ENCODE measurements at regions not wholly inside any gene's neighbourhood (a gene's known extent, or its start where the extent isn't known, plus 50 kb on each side); places are given as distances from the start of the nearest gene placed in this dataset.

DNA sequence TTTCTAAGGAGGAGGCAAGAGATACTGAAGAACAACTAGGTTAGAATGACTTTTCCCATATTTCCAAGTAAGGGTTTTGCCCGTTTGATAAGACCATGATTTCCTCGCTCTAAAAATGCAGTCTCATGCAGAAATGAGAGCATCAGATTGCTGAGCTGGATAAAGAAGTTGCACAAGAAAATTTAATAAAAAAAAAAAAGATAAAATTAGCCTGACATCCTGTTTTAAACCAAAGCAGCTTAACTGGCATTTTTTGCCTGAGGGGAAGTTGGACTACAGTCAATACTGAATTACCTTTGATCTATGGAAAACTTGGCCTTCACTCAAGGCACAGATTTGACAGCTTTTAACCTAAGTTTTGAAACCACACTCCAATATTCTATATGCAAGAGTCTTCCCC lies 208.4 kb downstream of the GASK1B start:
- H3K27me3 ChIP-seq (replicated peaks in 1 of 4; ENCODE audit: control extremely low read depth in 1 of 4, control insufficient read depth in 3 of 4, insufficient read depth in 4 of 4, low read length in 3 of 4): no peaks in the 10 kb centered on the region
- no CpG with 5 or more reads among the region's 2 CpGs for WGBS (ENCODE audit: insufficient coverage)
- H3K4me1 ChIP-seq (ENCODE audit: control insufficient read depth in 2 of 2, insufficient read depth in 2 of 2, low read length in 2 of 2): no peaks in the 10 kb centered on the region
- H3K27me3 Mint-ChIP-seq: no peaks in the 10 kb centered on the region
- no peaks in the 10 kb centered on the region for H3K9me3 Mint-ChIP-seq (ENCODE audit: insufficient read depth)
- no peaks in the 10 kb centered on the region for H3K79me2 ChIP-seq (ENCODE audit: control insufficient read depth, insufficient read depth, low read length)
- H4K20me1 ChIP-seq (ENCODE audit: control insufficient read depth, insufficient read depth, low read length, poor library complexity, severe bottlenecking): no peaks in the 10 kb centered on the region
- no peak for TF ChIP-seq EZH2 (IDR thresholded peaks at IDR 0.05; ENCODE audit: borderline replicate concordance, insufficient read depth, low read depth, low read length, poor library complexity, severe bottlenecking)
- TF ChIP-seq CTCF (IDR thresholded peaks at IDR 0.05): no peak
- H3K9me3 ChIP-seq (ENCODE audit: control extremely low read depth in 1 of 3, control insufficient read depth in 2 of 3, insufficient read depth in 1 of 3, low read length in 2 of 3): no peaks in the 10 kb centered on the region
- no peak overlapping the region for H2AFZ ChIP-seq (ENCODE audit: insufficient read depth, low read depth, low read length, poor library complexity, severe bottlenecking)
- no peaks in the 10 kb centered on the region for H3K36me3 ChIP-seq (replicated peaks in 1 of 2; ENCODE audit: control extremely low read depth in 1 of 2, control insufficient read depth in 1 of 2, extremely low read depth in 1 of 2, insufficient read depth in 2 of 2, low read length in 1 of 2)
- H3K27ac Mint-ChIP-seq: no peak overlapping the region
- ChIA-PET CTCF (no interaction called here), POLR2A (no interaction called here)
- H3K4me3 Mint-ChIP-seq: no peak overlapping the region
- H3K9ac ChIP-seq (ENCODE audit: low read length): no peak overlapping the region
- DNase-seq (no peak), ATAC-seq (ENCODE audit: low read depth) (no peak)
- H3K27ac ChIP-seq (ENCODE audit: low read length in 2 of 2): no peak overlapping the region
- no peak overlapping the region for H3K4me3 ChIP-seq (ENCODE audit: control extremely low read depth in 1 of 5, extremely low read depth in 1 of 5, insufficient read depth in 1 of 5, low read depth in 2 of 5, low read length in 4 of 5)
- no peaks in the 10 kb centered on the region for H3K4me1 Mint-ChIP-seq
- intact Hi-C loops (cut with micrococcal nuclease): no loop called here
- no peak overlapping the region for H3K4me2 ChIP-seq (replicated peaks; ENCODE audit: low read depth, low read length, poor library complexity, severe bottlenecking)

GRCh38 chr4:157961229-157961990 lies 211.4 kb downstream of the GASK1B start:
- ChIA-PET CTCF (no interaction called here), POLR2A (no interaction called here)
- no peaks in the 10 kb centered on the region for H3K4me1 Mint-ChIP-seq
- TF ChIP-seq CTCF (IDR thresholded peaks at IDR 0.05): no peak
- TF ChIP-seq EZH2 (IDR thresholded peaks at IDR 0.05; ENCODE audit: borderline replicate concordance, insufficient read depth, low read depth, low read length, poor library complexity, severe bottlenecking): no peak
- Histone ChIP-seq H3K79me2 (ENCODE audit: control insufficient read depth, insufficient read depth, low read length) (no peaks in the 10 kb centered on the region), H3K4me2 (replicated peaks; ENCODE audit: low read depth, low read length, poor library complexity, severe bottlenecking) (no peak overlapping the region), H3K4me3 (ENCODE audit: control extremely low read depth in 1 of 5, extremely low read depth in 1 of 5, insufficient read depth in 1 of 5, low read depth in 2 of 5, low read length in 4 of 5) (no peak overlapping the region), H4K20me1 (ENCODE audit: control insufficient read depth, insufficient read depth, low read length, poor library complexity, severe bottlenecking) (no peaks in the 10 kb centered on the region), H3K36me3 (replicated peaks in 1 of 2; ENCODE audit: control extremely low read depth in 1 of 2, control insufficient read depth in 1 of 2, extremely low read depth in 1 of 2, insufficient read depth in 2 of 2, low read length in 1 of 2) (no peaks in the 10 kb centered on the region), H3K9ac (ENCODE audit: low read length) (no peak overlapping the region), H3K4me1 (ENCODE audit: control insufficient read depth in 2 of 2, insufficient read depth in 2 of 2, low read length in 2 of 2) (no peaks in the 10 kb centered on the region), H2AFZ (ENCODE audit: insufficient read depth, low read depth, low read length, poor library complexity, severe bottlenecking) (no peak overlapping the region), H3K27ac (ENCODE audit: low read length in 2 of 2) (no peak overlapping the region), H3K27me3 (replicated peaks in 1 of 4; ENCODE audit: control extremely low read depth in 1 of 4, control insufficient read depth in 3 of 4, insufficient read depth in 4 of 4, low read length in 3 of 4) (no peaks in the 10 kb centered on the region), H3K9me3 (ENCODE audit: control extremely low read depth in 1 of 3, control insufficient read depth in 2 of 3, insufficient read depth in 1 of 3, low read length in 2 of 3) (no peaks in the 10 kb centered on the region)
- intact Hi-C loops (cut with micrococcal nuclease): no loop called here
- ATAC-seq (ENCODE audit: low read depth) (no peak), DNase-seq (no peak)
- no peaks in the 10 kb centered on the region for H3K27me3 Mint-ChIP-seq
- H3K27ac Mint-ChIP-seq: no peak overlapping the region
- H3K4me3 Mint-ChIP-seq: no peak overlapping the region
- H3K9me3 Mint-ChIP-seq (ENCODE audit: insufficient read depth): no peaks in the 10 kb centered on the region
- WGBS (ENCODE audit: insufficient coverage): no CpG with 5 or more reads among the region's 2 CpGs

Measured in B cell (primary cell).